ENCODE measurements at regions not wholly inside any gene's neighbourhood (a gene's known extent, or its start where the extent isn't known, plus 50 kb on each side); places are given as distances from the start of the nearest gene placed in this dataset.

GRCh38 chr7:34430456-34430855 is 227.6 kb upstream of the NPSR1 start:
- Mint-ChIP-seq H3K4me3 (no peak overlapping the region), H3K27me3 (ENCODE audit: insufficient read depth, low read depth, poor library complexity) (no peaks in the 10 kb centered on the region), H3K4me1 (no peaks in the 10 kb centered on the region), H3K27ac (no peak overlapping the region), H3K36me3 (ENCODE audit: low read depth) (peaks cover 19% of the 10 kb centered on the region), H3K9me3 (peaks cover 43% of the 10 kb centered on the region)
- no peaks in the 10 kb centered on the region for H4K20me1 ChIP-seq (replicated peaks; ENCODE audit: insufficient read depth)
- ATAC-seq (no peak), DNase-seq (ENCODE audit: low spot score) (peak; percentile 26)
- no peak overlapping the region for H2AFZ ChIP-seq
- no peaks in the 10 kb centered on the region for H3F3A ChIP-seq (replicated peaks; ENCODE audit: low read depth)
- no peaks in the 10 kb centered on the region for H3K4me1 ChIP-seq (ENCODE audit: insufficient read depth)
- H3K4me2 ChIP-seq: no peak overlapping the region
- no peaks in the 10 kb centered on the region for H3K36me3 ChIP-seq (ENCODE audit: insufficient read depth)
- H3K4me3 ChIP-seq: no peak overlapping the region
- TF ChIP-seq CTCF (conservative IDR thresholded peaks at IDR 0.05; ENCODE audit: low read depth in 2 of 2) (peak; percentile 57 to 70), JUNB (IDR thresholded peaks at IDR 0.05; ENCODE audit: unreplicated experiment) (no peak), POLR2AphosphoS5 (IDR thresholded peaks at IDR 0.05; ENCODE audit: low read depth) (no peak), ZNF331 (CRISPR knock-in tag; IDR thresholded peaks at IDR 0.05; ENCODE audit: low read depth) (no peak), ZNF114 (CRISPR knock-in tag; IDR thresholded peaks at IDR 0.05) (no peak)
- no peaks in the 10 kb centered on the region for H3K27me3 ChIP-seq (ENCODE audit: insufficient read depth)
- H3K9me2 ChIP-seq (ENCODE audit: insufficient read depth): no peaks in the 10 kb centered on the region; the same call in 1 of the 2 replicates
- no peak overlapping the region for H3K27ac ChIP-seq (ENCODE audit: low read depth)
- no peaks in the 10 kb centered on the region for H3K79me2 ChIP-seq (replicated peaks; ENCODE audit: insufficient read depth)

- ATAC-seq (no peak), DNase-seq (ENCODE audit: low spot score) (no peak)
- no peaks in the 10 kb centered on the region for H3K36me3 Mint-ChIP-seq (ENCODE audit: low read depth)
- Histone ChIP-seq H4K20me1 (replicated peaks; ENCODE audit: insufficient read depth) (no peaks in the 10 kb centered on the region), H3K4me1 (ENCODE audit: insufficient read depth) (no peaks in the 10 kb centered on the region), H3K36me3 (ENCODE audit: insufficient read depth) (no peaks in the 10 kb centered on the region), H3K4me2 (no peak overlapping the region), H3K27me3 (ENCODE audit: insufficient read depth) (no peaks in the 10 kb centered on the region), H3F3A (replicated peaks; ENCODE audit: low read depth) (no peaks in the 10 kb centered on the region), H2AFZ (no peak overlapping the region), H3K79me2 (replicated peaks; ENCODE audit: insufficient read depth) (no peaks in the 10 kb centered on the region), H3K27ac (ENCODE audit: low read depth) (no peak overlapping the region), H3K9me2 (ENCODE audit: insufficient read depth) (no peaks in the 10 kb centered on the region; the same call in 1 of the 2 replicates), H3K4me3 (no peak overlapping the region)
- no peaks in the 10 kb centered on the region for H3K4me1 Mint-ChIP-seq
- H3K27me3 Mint-ChIP-seq (ENCODE audit: insufficient read depth, low read depth, poor library complexity): no peaks in the 10 kb centered on the region
- no peak overlapping the region for H3K4me3 Mint-ChIP-seq
- no peak overlapping the region for H3K27ac Mint-ChIP-seq
- H3K9me3 Mint-ChIP-seq: peaks cover 23% of the 10 kb centered on the region; the same call in 2 of the 3 replicates
- TF ChIP-seq STAT1 (IDR thresholded peaks at IDR 0.05; ENCODE audit: unreplicated experiment) (no peak), CTCF (conservative IDR thresholded peaks at IDR 0.05; ENCODE audit: low read depth in 2 of 2) (no peak), ZNF114 (CRISPR knock-in tag; IDR thresholded peaks at IDR 0.05) (no peak), CREB1 (CRISPR knock-in tag; IDR thresholded peaks at IDR 0.05; ENCODE audit: low read depth) (no peak), POLR2AphosphoS5 (IDR thresholded peaks at IDR 0.05; ENCODE audit: low read depth) (no peak), EZH2 (IDR thresholded peaks at IDR 0.05; ENCODE audit: low read depth, unreplicated experiment) (no peak), JUNB (IDR thresholded peaks at IDR 0.05; ENCODE audit: unreplicated experiment) (no peak), EZH2phosphoT487 (IDR thresholded peaks at IDR 0.05; ENCODE audit: unreplicated experiment) (no peak), ZNF462 (CRISPR knock-in tag; IDR thresholded peaks at IDR 0.05) (no peak), ZNF331 (CRISPR knock-in tag; IDR thresholded peaks at IDR 0.05; ENCODE audit: low read depth) (no peak), NANOG (IDR thresholded peaks at IDR 0.05; ENCODE audit: borderline replicate concordance) (no peak)
These were observed 219.6 kb upstream of the NPSR1 start for GRCh38 chr7:34438436-34438835.

Measured in GM23338 (cell line).